Naive thymus-derived CD4-positive, alpha-beta T cell (primary cell): ENCODE measurements at regions not wholly inside any gene's neighbourhood (a gene's known extent, or its start where the extent isn't known, plus 50 kb on each side); places are given as distances from the start of the nearest gene placed in this dataset.

Experiments used
- ATAC-seq: fragments of 150-1000 bp; cut with Tn5 transposase; 2 replicates; pipeline ENCODE4 v1.10.0; 2021; ENCODE audit warnings: mild to moderate bottlenecking, moderate library complexity
- CTCF ChIA-PET: fragments of 350-600 bp; sonication (Branson Sonifier 250); formaldehyde crosslinking; loops from one replicate; lab custom pipeline; 2021; ENCODE audit warnings: antibody characterized with exemption; lab: Charles Lee
- POLR2A ChIA-PET: fragments of 350-600 bp; sonication (Branson Sonifier 250); formaldehyde crosslinking; loops from one replicate; lab custom pipeline; 2021; ENCODE audit warnings: antibody characterized with exemption, inconsistent platforms; lab: Charles Lee
- DNase-seq, 9 donors: peaks; one replicate each; pipeline versions ENCODE4 v3.0.0 to v3.0.0-alpha.2; 2020 to 2022; ENCODE audit warnings: mixed read lengths in 1 of 9
- H3K27ac ChIP-seq: one replicate; pipeline ENCODE4 v1.7.0; 2013; ENCODE audit warnings: mild to moderate bottlenecking, low read depth, low read length, moderate library complexity
- H3K27me3 ChIP-seq, 2 donors: one replicate each; pipeline ENCODE4 v1.7.0; 2013; ENCODE audit warnings: low read length in 2 of 2, mild to moderate bottlenecking in 2 of 2, moderate library complexity in 2 of 2; ENCODE audit not compliant: control insufficient read depth in 2 of 2, insufficient read depth in 2 of 2
- H3K36me3 ChIP-seq, 3 experiments: 1 replicate in 2 of 3; 2 replicates in 1 of 3; pipeline ENCODE4 v1.7.0; 2013; ENCODE audit warnings: low read length in 3 of 3, mild to moderate bottlenecking in 3 of 3, moderate library complexity in 1 of 3; ENCODE audit not compliant: insufficient read depth in 3 of 3, control insufficient read depth in 2 of 3
- H3K4me1 ChIP-seq, 2 donors: one replicate each; pipeline ENCODE4 v1.7.0; 2013; ENCODE audit warnings: low read length in 2 of 2, mild to moderate bottlenecking in 2 of 2, moderate library complexity in 1 of 2; ENCODE audit not compliant: control insufficient read depth in 2 of 2, insufficient read depth in 2 of 2
- H3K4me3 ChIP-seq: 2 replicates; pipeline ENCODE4 v1.7.0; 2013; ENCODE audit warnings: mild to moderate bottlenecking, low read length
- H3K9me3 ChIP-seq, 3 experiments: 1 replicate in 2 of 3; 2 replicates in 1 of 3; pipeline ENCODE4 v1.7.0; 2013; ENCODE audit warnings: low read length in 3 of 3; ENCODE audit not compliant: control insufficient read depth in 2 of 3
- H3K27ac Mint-ChIP-seq, 9 donors: one replicate each; pipeline ENCODE4 v1.8.0; 2020 to 2022; ENCODE audit warnings: mixed read lengths in 9 of 9, mild to moderate bottlenecking in 8 of 9, moderate library complexity in 5 of 9, inconsistent platforms in 2 of 9
- H3K27me3 Mint-ChIP-seq, 5 donors: one replicate each; pipeline ENCODE4 v1.8.0; 2021 to 2022; ENCODE audit warnings: mixed read lengths in 5 of 5, mild to moderate bottlenecking in 1 of 5
- H3K36me3 Mint-ChIP-seq, 5 donors: one replicate each; pipeline ENCODE4 v1.8.0; 2020 to 2022; ENCODE audit warnings: mixed read lengths in 5 of 5, mild to moderate bottlenecking in 3 of 5, inconsistent platforms in 1 of 5
- H3K4me1 Mint-ChIP-seq, 7 donors: one replicate each; pipeline ENCODE4 v1.8.0; 2020 to 2022; ENCODE audit warnings: mixed read lengths in 7 of 7, mild to moderate bottlenecking in 3 of 7, inconsistent platforms in 1 of 7
- H3K4me3 Mint-ChIP-seq, 10 donors: one replicate each; pipeline ENCODE4 v1.8.0; 2020 to 2022; ENCODE audit warnings: mild to moderate bottlenecking in 10 of 10, mixed read lengths in 10 of 10, moderate library complexity in 6 of 10, inconsistent platforms in 2 of 10
- H3K9me3 Mint-ChIP-seq, 11 donors: one replicate each; pipeline ENCODE4 v1.8.0; 2020 to 2022; ENCODE audit warnings: mixed read lengths in 11 of 11, mild to moderate bottlenecking in 4 of 11, inconsistent platforms in 1 of 11, moderate library complexity in 1 of 11
- intact Hi-C, 2 donors: fragments of 100-400 bp; cut with micrococcal nuclease; formaldehyde crosslinking; loops; one replicate each; pipeline ENCODE4 v1.15.1; 2023

DNA sequence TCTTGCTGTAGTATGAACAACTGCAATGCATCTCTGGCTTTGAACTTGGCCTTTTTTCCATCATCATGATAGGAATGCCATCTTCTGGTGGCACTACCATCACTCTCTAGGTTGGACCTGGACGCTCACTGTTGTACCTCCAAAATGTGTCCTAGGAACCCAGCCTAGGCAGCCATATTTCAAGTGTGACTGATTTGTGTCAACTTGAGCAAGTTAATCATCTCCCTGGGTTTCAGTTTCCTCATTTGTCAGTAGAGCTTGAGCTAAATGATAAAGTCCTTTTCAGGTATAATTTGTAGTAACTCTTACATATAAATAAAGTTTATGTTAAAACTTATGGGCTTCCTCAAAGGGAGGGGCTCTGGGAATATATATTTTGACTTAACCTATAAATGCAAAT, 241.7 kb upstream of the CEP162 start:
- DNase-seq (no peak), ATAC-seq (no peak)
- intact Hi-C loops, result no loop called here
- CTCF ChIA-PET, result no interaction called here
- no peaks in the 10 kb centered on the region for H3K4me1 Mint-ChIP-seq
- no peak overlapping the region for H3K4me3 ChIP-seq
- H3K4me1 ChIP-seq, result no peaks in the 10 kb centered on the region
- H3K27me3 Mint-ChIP-seq, result no peaks in the 10 kb centered on the region
- no peak overlapping the region for H3K27ac Mint-ChIP-seq
- H3K36me3 ChIP-seq, result no peaks in the 10 kb centered on the region
- H3K27ac ChIP-seq, result no peak overlapping the region
- H3K27me3 ChIP-seq, result no peaks in the 10 kb centered on the region
- H3K9me3 Mint-ChIP-seq, result peaks cover 0 to 8% (median 1%) of the 10 kb centered on the region in 11 donors
- POLR2A ChIA-PET, result no interaction called here
- H3K4me3 Mint-ChIP-seq, result no peak overlapping the region
- H3K36me3 Mint-ChIP-seq, result no peaks in the 10 kb centered on the region
- H3K9me3 ChIP-seq, result no peaks in the 10 kb centered on the region

DNA sequence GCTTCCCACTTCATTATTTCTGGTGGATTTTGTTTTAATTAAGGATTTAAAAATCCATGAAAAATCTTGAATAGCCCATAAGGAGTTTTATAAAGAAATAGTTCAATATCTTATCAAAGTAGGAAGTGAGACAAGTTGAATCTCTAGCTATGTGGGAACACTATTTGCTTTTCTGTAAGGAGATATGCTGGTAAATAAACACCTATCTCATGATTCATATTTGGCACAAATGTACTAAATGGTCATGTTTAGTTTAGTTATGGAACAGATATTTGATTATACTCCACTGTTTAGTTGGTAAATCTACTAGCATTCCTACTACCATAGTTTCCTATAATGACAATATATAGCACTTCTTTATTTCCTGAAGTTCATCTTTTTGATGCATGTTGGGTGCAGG, 239.9 kb upstream of the CEP162 start:
- Mint-ChIP-seq H3K4me1 (no peaks in the 10 kb centered on the region), H3K27ac (no peak overlapping the region), H3K9me3 (peaks cover 0 to 11% (median 0%) of the 10 kb centered on the region in 11 donors), H3K36me3 (no peaks in the 10 kb centered on the region), H3K4me3 (no peak overlapping the region), H3K27me3 (no peaks in the 10 kb centered on the region)
- no peak for DNase-seq
- no peak overlapping the region for H3K27ac ChIP-seq
- ATAC-seq, result no peak
- no peaks in the 10 kb centered on the region for H3K36me3 ChIP-seq
- H3K4me1 ChIP-seq, result no peaks in the 10 kb centered on the region
- no peaks in the 10 kb centered on the region for H3K27me3 ChIP-seq
- POLR2A ChIA-PET, result no interaction called here
- H3K4me3 ChIP-seq, result no peak overlapping the region
- H3K9me3 ChIP-seq, result no peaks in the 10 kb centered on the region
- CTCF ChIA-PET, result no interaction called here
- intact Hi-C loops, result no loop called here

DNA sequence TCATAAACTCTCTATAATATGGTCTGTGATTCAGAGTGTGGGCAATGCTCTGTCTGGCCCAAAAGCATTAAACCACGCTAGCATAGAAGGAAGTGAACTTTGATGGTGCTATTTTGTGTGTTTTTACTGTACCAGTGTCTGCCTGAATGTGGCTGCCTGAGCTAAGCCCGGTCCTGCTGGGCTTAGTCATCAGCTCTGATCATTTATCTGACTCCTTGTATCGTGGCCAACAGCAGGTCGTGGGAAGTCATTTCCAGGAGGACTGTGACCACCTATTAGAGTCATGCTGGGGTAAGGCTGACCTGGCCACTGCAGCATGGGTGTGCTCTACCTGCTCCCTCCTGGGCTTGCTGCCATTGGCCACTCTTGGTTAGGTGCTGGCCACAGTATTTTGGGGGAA, 239.1 kb upstream of the CEP162 start:
- Mint-ChIP-seq H3K27ac (no peak overlapping the region), H3K36me3 (no peaks in the 10 kb centered on the region), H3K9me3 (peaks cover 0 to 10% (median 0%) of the 10 kb centered on the region in 11 donors), H3K4me1 (no peaks in the 10 kb centered on the region), H3K4me3 (no peak overlapping the region), H3K27me3 (no peaks in the 10 kb centered on the region)
- no peak overlapping the region for H3K27ac ChIP-seq
- ATAC-seq (no peak), DNase-seq (no peak)
- H3K27me3 ChIP-seq, result no peaks in the 10 kb centered on the region
- H3K4me3 ChIP-seq, result no peak overlapping the region
- intact Hi-C loops, result no loop called here
- H3K4me1 ChIP-seq, result no peaks in the 10 kb centered on the region
- CTCF ChIA-PET, result no interaction called here
- no peaks in the 10 kb centered on the region for H3K9me3 ChIP-seq
- POLR2A ChIA-PET, result no interaction called here
- no peaks in the 10 kb centered on the region for H3K36me3 ChIP-seq

DNA sequence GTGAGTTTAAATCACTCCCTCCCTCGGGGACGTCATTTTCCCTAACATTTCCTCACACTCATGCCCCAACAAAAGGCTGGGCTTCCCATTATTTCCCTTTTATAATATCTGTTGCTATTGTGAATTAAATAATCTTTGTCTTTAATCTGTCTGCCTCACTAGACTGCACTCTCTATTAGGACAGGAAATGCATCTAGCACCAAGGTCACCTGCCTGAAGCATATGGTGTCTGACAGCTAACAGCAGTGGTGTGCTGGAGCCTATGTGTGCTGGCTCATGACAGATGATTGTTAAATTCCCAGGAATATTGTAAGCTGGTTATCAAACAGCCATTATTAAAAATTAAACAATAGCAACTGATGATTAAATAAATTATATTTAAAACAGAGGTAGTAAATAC, 237.0 kb upstream of the CEP162 start:
- intact Hi-C loops, result no loop called here
- H3K4me3 Mint-ChIP-seq, result no peak overlapping the region
- H3K9me3 ChIP-seq, result no peaks in the 10 kb centered on the region
- DNase-seq (no peak), ATAC-seq (no peak)
- no peak overlapping the region for H3K4me3 ChIP-seq
- no peaks in the 10 kb centered on the region for H3K4me1 ChIP-seq
- no peaks in the 10 kb centered on the region for H3K36me3 ChIP-seq
- ChIA-PET CTCF (no interaction called here), POLR2A (no interaction called here)
- H3K4me1 Mint-ChIP-seq, result no peaks in the 10 kb centered on the region
- H3K27ac ChIP-seq, result no peak overlapping the region
- no peak overlapping the region for H3K27ac Mint-ChIP-seq
- H3K36me3 Mint-ChIP-seq, result no peaks in the 10 kb centered on the region
- no peaks in the 10 kb centered on the region for H3K27me3 Mint-ChIP-seq
- no peaks in the 10 kb centered on the region for H3K27me3 ChIP-seq
- H3K9me3 Mint-ChIP-seq, result peaks cover 0 to 10% (median 0%) of the 10 kb centered on the region in 11 donors

DNA sequence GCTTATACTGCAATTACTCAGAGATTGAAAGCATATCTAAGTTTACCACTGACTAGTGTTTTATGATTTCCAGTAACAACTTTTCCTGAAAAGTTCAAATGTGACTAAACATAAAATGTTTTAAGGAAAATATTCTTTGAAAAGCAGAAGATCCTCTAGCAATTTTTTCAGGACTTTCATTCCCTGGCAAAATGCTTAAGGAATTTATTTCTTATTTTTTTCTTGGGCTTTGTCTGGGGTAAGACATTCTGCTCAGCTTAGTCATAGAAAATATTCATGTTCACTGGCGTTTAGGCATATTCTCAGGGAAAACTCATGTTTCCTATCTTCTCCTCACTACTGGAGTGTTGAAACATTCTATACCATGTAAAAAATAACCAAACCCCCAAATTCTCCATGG, 235.3 kb upstream of the CEP162 start:
- intact Hi-C loops, result no loop called here
- Histone ChIP-seq H3K4me1 (no peaks in the 10 kb centered on the region), H3K4me3 (no peak overlapping the region), H3K9me3 (no peaks in the 10 kb centered on the region), H3K27ac (no peak overlapping the region), H3K27me3 (no peaks in the 10 kb centered on the region), H3K36me3 (no peaks in the 10 kb centered on the region)
- CTCF ChIA-PET, result no interaction called here
- no peak overlapping the region for H3K27ac Mint-ChIP-seq
- H3K4me1 Mint-ChIP-seq, result no peaks in the 10 kb centered on the region
- H3K36me3 Mint-ChIP-seq, result no peaks in the 10 kb centered on the region
- peaks cover 0 to 15% (median 1%) of the 10 kb centered on the region in 11 donors for H3K9me3 Mint-ChIP-seq
- no peaks in the 10 kb centered on the region for H3K27me3 Mint-ChIP-seq
- H3K4me3 Mint-ChIP-seq, result no peak overlapping the region
- POLR2A ChIA-PET, result no interaction called here
- DNase-seq, result no peak
- ATAC-seq, result no peak

DNA sequence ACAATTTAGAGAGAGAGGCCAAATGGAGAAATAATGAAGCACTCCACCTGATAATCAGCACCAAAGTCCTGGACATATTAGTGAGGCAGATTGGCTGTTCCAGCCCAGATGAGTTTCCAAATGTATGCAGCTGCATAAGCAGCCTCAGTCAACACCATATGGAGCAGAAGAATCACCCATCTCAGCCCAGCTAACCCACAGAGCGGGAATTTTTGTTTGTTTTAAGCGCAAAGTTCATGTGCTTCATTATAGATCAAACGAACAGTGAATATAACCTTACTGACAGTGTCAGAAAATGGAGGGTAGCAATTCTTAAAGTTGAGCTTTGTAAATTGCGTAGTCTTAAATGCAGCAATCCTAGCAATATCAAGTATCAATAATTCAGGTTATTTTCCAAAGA, 234.0 kb upstream of the CEP162 start:
- CTCF ChIA-PET, result no interaction called here
- intact Hi-C loops, result no loop called here
- ATAC-seq, result no peak
- Histone ChIP-seq H3K4me1 (no peaks in the 10 kb centered on the region), H3K27me3 (no peaks in the 10 kb centered on the region), H3K9me3 (no peaks in the 10 kb centered on the region), H3K36me3 (no peaks in the 10 kb centered on the region), H3K27ac (no peak overlapping the region), H3K4me3 (no peak overlapping the region)
- Mint-ChIP-seq H3K27ac (no peak overlapping the region), H3K4me3 (no peak overlapping the region), H3K4me1 (no peaks in the 10 kb centered on the region), H3K9me3 (peaks cover 0 to 19% (median 1%) of the 10 kb centered on the region in 11 donors), H3K27me3 (no peaks in the 10 kb centered on the region), H3K36me3 (no peaks in the 10 kb centered on the region)
- POLR2A ChIA-PET, result no interaction called here
- no peak for DNase-seq

DNA sequence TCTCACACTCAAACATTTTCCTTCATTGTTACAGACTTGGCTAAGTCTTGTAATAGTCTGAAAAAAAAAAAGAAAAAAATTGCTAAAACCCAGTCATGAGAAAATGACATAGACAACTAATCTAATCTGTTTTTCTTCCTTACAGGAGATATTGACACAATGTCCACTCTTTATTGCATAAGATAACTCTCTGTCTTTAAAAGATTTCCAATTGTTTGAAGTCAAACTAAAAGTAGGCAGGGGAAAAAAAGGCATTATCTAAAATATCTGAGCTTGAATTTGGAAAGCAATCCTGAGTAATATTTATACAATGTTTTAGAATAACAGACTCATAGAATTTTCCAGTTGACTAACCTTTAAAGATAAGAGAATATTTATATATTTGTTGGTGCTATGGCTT, 233.0 kb upstream of the CEP162 start:
- Histone ChIP-seq H3K27me3 (no peaks in the 10 kb centered on the region), H3K9me3 (no peaks in the 10 kb centered on the region), H3K4me3 (no peak overlapping the region), H3K36me3 (no peaks in the 10 kb centered on the region), H3K27ac (no peak overlapping the region), H3K4me1 (no peaks in the 10 kb centered on the region)
- ATAC-seq, result no peak
- CTCF ChIA-PET, result interaction anchor here (0.7 kb wide), 1 partner anchor 58 kb away, joined by 6 read pairs; no protein-coding TSS in a partner anchor
- H3K36me3 Mint-ChIP-seq, result no peaks in the 10 kb centered on the region
- no peaks in the 10 kb centered on the region for H3K4me1 Mint-ChIP-seq
- peaks cover 0 to 19% (median 1%) of the 10 kb centered on the region in 11 donors for H3K9me3 Mint-ChIP-seq
- no peaks in the 10 kb centered on the region for H3K27me3 Mint-ChIP-seq
- H3K27ac Mint-ChIP-seq, result no peak overlapping the region
- DNase-seq, result no peak
- intact Hi-C loops, result no loop called here
- H3K4me3 Mint-ChIP-seq, result no peak overlapping the region
- POLR2A ChIA-PET, result no interaction called here
